CD4-positive, alpha-beta T cell (primary cell): ENCODE measurements at regions not wholly inside any gene's neighbourhood (a gene's known extent, or its start where the extent isn't known, plus 50 kb on each side); places are given as distances from the start of the nearest gene placed in this dataset.

ENCODE experiments used
- ATAC-seq: fragments of 200-7000 bp; cut with Tn5 transposase; one replicate; pipeline ENCODE4 v1.10.0; 2022; ENCODE audit warnings: mild to moderate bottlenecking; ENCODE audit not compliant: poor library complexity
- CTCF ChIA-PET: fragments of 350-600 bp; sonication (Branson Sonifier 250); formaldehyde crosslinking; loops from one replicate; lab custom pipeline; 2021; ENCODE audit warnings: antibody characterized with exemption, inconsistent platforms; lab: Charles Lee
- POLR2A ChIA-PET: fragments of 350-600 bp; sonication (Branson Sonifier 250); formaldehyde crosslinking; loops from one replicate; lab custom pipeline; 2021; ENCODE audit warnings: antibody characterized with exemption, inconsistent platforms; lab: Charles Lee
- DNase-seq, 14 experiments: peaks; one replicate each; pipeline ENCODE4 v3.0.0-alpha.2; 2013 to 2020; ENCODE audit warnings: mixed read lengths in 2 of 14
- H3K27ac ChIP-seq, 2 donors: one replicate each; pipeline versions ENCODE4 v1.5.1 to v1.7.0; 2013; ENCODE audit warnings: low read length in 2 of 2, low read depth in 1 of 2, mild to moderate bottlenecking in 1 of 2
- H3K27me3 ChIP-seq, 2 experiments: 1 replicate in 1 of 2; 2 replicates in 1 of 2; pipeline versions ENCODE4 v1.6.1 to v1.7.0; 2013; ENCODE audit warnings: low read length in 2 of 2, control low read depth in 1 of 2, mild to moderate bottlenecking in 1 of 2, moderate library complexity in 1 of 2; ENCODE audit not compliant: insufficient read depth in 2 of 2, control insufficient read depth in 1 of 2
- H3K36me3 ChIP-seq: one replicate; pipeline ENCODE4 v1.6.1; 2013; ENCODE audit warnings: low read length, control low read depth; ENCODE audit not compliant: insufficient read depth
- H3K4me1 ChIP-seq: one replicate; pipeline ENCODE4 v1.6.1; 2013; ENCODE audit warnings: low read length, control low read depth; ENCODE audit not compliant: insufficient read depth
- H3K4me3 ChIP-seq: one replicate; pipeline ENCODE4 v1.5.1; 2013; ENCODE audit warnings: mild to moderate bottlenecking, low read length, moderate library complexity
- H3K9me3 ChIP-seq, 2 experiments: 1 replicate in 1 of 2; 2 replicates in 1 of 2; pipeline versions ENCODE4 v1.6.1 to v1.7.0; 2013; ENCODE audit warnings: low read length in 2 of 2, mild to moderate bottlenecking in 2 of 2, control low read depth in 1 of 2, moderate library complexity in 1 of 2; ENCODE audit not compliant: control insufficient read depth in 1 of 2, insufficient read depth in 1 of 2
- H3K27ac Mint-ChIP-seq: one replicate; pipeline ENCODE4 v1.8.0; 2020; ENCODE audit warnings: mixed read lengths
- H3K27me3 Mint-ChIP-seq: one replicate; pipeline ENCODE4 v1.8.0; 2021; ENCODE audit warnings: mixed read lengths
- H3K36me3 Mint-ChIP-seq: one replicate; pipeline ENCODE4 v1.8.0; 2021; ENCODE audit warnings: low read depth, mixed read lengths
- H3K4me1 Mint-ChIP-seq: one replicate; pipeline ENCODE4 v1.8.0; 2021; ENCODE audit warnings: low read depth, mixed read lengths
- H3K4me3 Mint-ChIP-seq: one replicate; pipeline ENCODE4 v1.8.0; 2020; ENCODE audit warnings: mild to moderate bottlenecking, mixed read lengths
- H3K9me3 Mint-ChIP-seq: one replicate; pipeline ENCODE4 v1.8.0; 2020; ENCODE audit warnings: mixed read lengths
- intact Hi-C, 2 experiments: fragments of 100-400 bp; cut with DNase I in 1 of 2; cut with micrococcal nuclease in 1 of 2; formaldehyde crosslinking; loops; one replicate each; pipeline versions ENCODE4 v1.15.1 to v1.9.0; 2023 to 2025; cut with DNase I, micrococcal nuclease
- TF ChIP-seq, protein P1 (sequence below): fragments of 200-600 bp; IDR thresholded peaks from one replicate; pipeline ENCODE4 v1.8.0; 2022; ENCODE audit warnings: antibody characterized with exemption, mild to moderate bottlenecking

DNA sequence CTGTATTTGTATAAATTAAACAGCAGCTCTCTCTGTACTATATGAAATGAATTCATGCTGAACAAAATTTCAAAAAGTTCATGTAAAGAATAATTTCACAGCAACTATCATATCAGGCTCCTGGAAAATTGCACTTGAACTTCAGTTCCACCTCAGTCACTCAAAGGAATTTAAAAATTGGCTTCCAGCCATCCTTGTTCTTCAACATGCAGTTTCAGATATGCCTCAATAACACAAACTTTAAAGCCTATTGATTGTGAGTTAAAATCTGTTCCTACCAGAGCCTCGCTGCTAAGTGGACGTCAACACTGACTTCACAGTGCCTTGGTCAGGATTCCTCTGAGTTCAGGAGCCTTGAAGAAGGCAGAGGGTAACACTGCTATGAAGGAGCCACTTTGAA lies 418.7 kb upstream of the WWC1 start:
- Mint-ChIP-seq H3K36me3 (no peaks in the 10 kb centered on the region), H3K4me3 (no peak overlapping the region), H3K9me3 (peaks cover 5% of the 10 kb centered on the region), H3K27ac (no peak overlapping the region), H3K27me3 (no peaks in the 10 kb centered on the region), H3K4me1 (no peaks in the 10 kb centered on the region)
- Histone ChIP-seq H3K27me3 (no peaks in the 10 kb centered on the region), H3K27ac (no peak overlapping the region), H3K4me3 (no peak overlapping the region), H3K9me3 (peaks cover 0 to 3% of the 10 kb centered on the region in 2 experiments), H3K36me3 (no peaks in the 10 kb centered on the region), H3K4me1 (no peaks in the 10 kb centered on the region)
- TF ChIP-seq, protein P1, sequence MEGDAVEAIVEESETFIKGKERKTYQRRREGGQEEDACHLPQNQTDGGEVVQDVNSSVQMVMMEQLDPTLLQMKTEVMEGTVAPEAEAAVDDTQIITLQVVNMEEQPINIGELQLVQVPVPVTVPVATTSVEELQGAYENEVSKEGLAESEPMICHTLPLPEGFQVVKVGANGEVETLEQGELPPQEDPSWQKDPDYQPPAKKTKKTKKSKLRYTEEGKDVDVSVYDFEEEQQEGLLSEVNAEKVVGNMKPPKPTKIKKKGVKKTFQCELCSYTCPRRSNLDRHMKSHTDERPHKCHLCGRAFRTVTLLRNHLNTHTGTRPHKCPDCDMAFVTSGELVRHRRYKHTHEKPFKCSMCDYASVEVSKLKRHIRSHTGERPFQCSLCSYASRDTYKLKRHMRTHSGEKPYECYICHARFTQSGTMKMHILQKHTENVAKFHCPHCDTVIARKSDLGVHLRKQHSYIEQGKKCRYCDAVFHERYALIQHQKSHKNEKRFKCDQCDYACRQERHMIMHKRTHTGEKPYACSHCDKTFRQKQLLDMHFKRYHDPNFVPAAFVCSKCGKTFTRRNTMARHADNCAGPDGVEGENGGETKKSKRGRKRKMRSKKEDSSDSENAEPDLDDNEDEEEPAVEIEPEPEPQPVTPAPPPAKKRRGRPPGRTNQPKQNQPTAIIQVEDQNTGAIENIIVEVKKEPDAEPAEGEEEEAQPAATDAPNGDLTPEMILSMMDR = no peak
- DNase-seq = no peak
- ChIA-PET CTCF (no interaction called here), POLR2A (no interaction called here)
- ATAC-seq = no peak
- intact Hi-C loops = no loop called here

DNA sequence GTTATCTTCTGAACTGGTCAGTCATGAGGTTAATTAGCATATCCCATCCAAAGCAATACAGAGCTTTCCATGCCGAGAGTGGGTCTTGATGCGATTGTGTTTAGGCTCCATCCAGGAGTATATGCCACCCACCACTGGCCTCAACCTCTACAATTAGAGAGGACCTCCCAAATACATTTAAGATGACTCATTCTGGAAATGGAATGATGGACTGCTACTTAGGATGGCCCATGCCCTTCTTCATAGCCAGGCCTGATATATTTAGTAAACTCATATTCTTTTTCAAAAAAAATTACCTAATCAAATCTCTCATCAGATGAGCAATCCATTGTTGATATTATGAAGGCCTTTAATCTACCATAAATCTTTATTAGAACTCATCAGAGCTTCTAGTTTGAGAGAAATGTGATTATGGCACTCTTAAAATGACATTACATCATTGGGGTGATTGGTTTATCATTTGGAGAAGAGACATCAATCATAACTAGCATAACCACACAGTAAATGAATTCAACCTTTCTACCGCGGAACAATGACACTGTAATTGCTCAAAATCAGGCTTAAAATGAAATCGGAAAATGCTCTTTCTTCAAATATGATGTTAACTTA lies 414.2 kb upstream of the WWC1 start:
- Histone ChIP-seq H3K27me3 (no peaks in the 10 kb centered on the region), H3K4me1 (no peaks in the 10 kb centered on the region), H3K27ac (no peak overlapping the region), H3K4me3 (no peak overlapping the region), H3K9me3 (peaks cover 0 to 6% of the 10 kb centered on the region in 2 experiments), H3K36me3 (no peaks in the 10 kb centered on the region)
- Mint-ChIP-seq H3K27me3 (no peaks in the 10 kb centered on the region), H3K4me1 (no peaks in the 10 kb centered on the region), H3K36me3 (no peaks in the 10 kb centered on the region), H3K4me3 (no peak overlapping the region), H3K9me3 (peaks cover 5% of the 10 kb centered on the region), H3K27ac (no peak overlapping the region)
- DNase-seq (no peak), ATAC-seq (no peak)
- POLR2A ChIA-PET = no interaction called here
- CTCF ChIA-PET = no interaction called here
- TF ChIP-seq, protein P1 = no peak
- intact Hi-C loops = no loop called here

DNA sequence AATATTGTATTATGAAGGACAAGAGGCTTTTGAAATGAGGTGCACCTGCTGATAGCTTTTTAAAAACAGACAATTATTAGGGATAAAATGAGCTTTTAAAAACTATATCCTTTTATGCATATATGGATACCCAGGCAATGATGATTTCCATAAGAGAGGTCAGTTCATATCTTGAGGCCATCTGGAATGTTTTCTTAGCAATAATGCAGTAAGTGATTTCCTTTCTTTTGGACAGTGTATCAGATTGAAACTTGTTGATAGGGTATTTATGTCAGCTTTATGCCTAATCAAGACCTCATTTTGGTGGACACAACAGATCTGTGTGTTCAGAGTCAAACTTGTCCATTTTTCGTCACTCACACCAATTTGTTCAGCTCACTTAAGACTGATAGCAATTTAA lies 413.5 kb upstream of the WWC1 start:
- H3K27ac ChIP-seq = no peak overlapping the region
- TF ChIP-seq, protein P1 = no peak
- ChIA-PET CTCF (no interaction called here), POLR2A (no interaction called here)
- Mint-ChIP-seq H3K27ac (no peak overlapping the region), H3K4me3 (no peak overlapping the region), H3K4me1 (no peaks in the 10 kb centered on the region), H3K27me3 (no peaks in the 10 kb centered on the region), H3K9me3 (peaks cover 5% of the 10 kb centered on the region), H3K36me3 (no peaks in the 10 kb centered on the region)
- no peak for ATAC-seq
- DNase-seq = no peak
- H3K4me1 ChIP-seq = no peaks in the 10 kb centered on the region
- intact Hi-C loops = no loop called here
- no peaks in the 10 kb centered on the region for H3K27me3 ChIP-seq
- no peaks in the 10 kb centered on the region for H3K36me3 ChIP-seq
- no peak overlapping the region for H3K4me3 ChIP-seq
- H3K9me3 ChIP-seq = peaks cover 0 to 6% of the 10 kb centered on the region in 2 experiments
